Keratinocyte (primary cell): ENCODE measurements at regions not wholly inside any gene's neighbourhood (a gene's known extent, or its start where the extent isn't known, plus 50 kb on each side); places are given as distances from the start of the nearest gene placed in this dataset.

Experiments
- DNase-seq: peaks from one replicate; pipeline ENCODE4 v3.0.0-alpha.2; 2011; ENCODE audit warnings: low read depth, missing footprints, low spot score
- FAIRE-seq: peaks from 2 replicates; lab custom pipeline; 2011; peaks lifted over from hg19 to GRCh38; lab: Jason Lieb, UNC
- H2AFZ ChIP-seq: 2 replicates; pipeline ENCODE4 v1.6.0; 2012; ENCODE audit warnings: low read length, control low read depth, inconsistent platforms; ENCODE audit not compliant: control insufficient read depth
- H3K27ac ChIP-seq: 2 replicates; pipeline ENCODE4 v1.5.1; 2011; ENCODE audit warnings: low read length; ENCODE audit not compliant: control insufficient read depth, insufficient read depth
- H3K27me3 ChIP-seq: 3 replicates; pipeline ENCODE4 v1.6.0; 2011; ENCODE audit warnings: low read length; ENCODE audit not compliant: control insufficient read depth, insufficient read depth; ENCODE audit errors: extremely low read depth
- H3K36me3 ChIP-seq, 2 experiments: 2 replicates in 1 of 2; 3 replicates in 1 of 2; pipeline ENCODE4 v1.5.1; 2011; ENCODE audit warnings: low read length in 2 of 2, mild to moderate bottlenecking in 1 of 2; ENCODE audit not compliant: control insufficient read depth in 2 of 2, insufficient read depth in 2 of 2; ENCODE audit errors: extremely low read depth in 1 of 2
- H3K4me1 ChIP-seq: 3 replicates; pipeline ENCODE4 v1.5.1; 2011; ENCODE audit warnings: low read length; ENCODE audit not compliant: control insufficient read depth, insufficient read depth; ENCODE audit errors: extremely low read depth
- H3K4me2 ChIP-seq: 3 replicates; pipeline ENCODE4 v1.6.0; 2011; ENCODE audit warnings: low read depth, low read length; ENCODE audit not compliant: control insufficient read depth, insufficient read depth; ENCODE audit errors: extremely low read depth
- H3K4me3 ChIP-seq, 3 experiments: fragments of 200-600 bp in 1 of 3; sonication (generic) in 1 of 3; 2 replicates in 2 of 3; 3 replicates in 1 of 3; pipeline ENCODE4 v1.5.1; 2011 to 2016; ENCODE audit warnings: low read length in 3 of 3, mild to moderate bottlenecking in 3 of 3, control low read depth in 2 of 3, inconsistent platforms in 1 of 3, low read depth in 1 of 3, mixed read lengths in 1 of 3, mixed run types in 1 of 3, moderate library complexity in 1 of 3; ENCODE audit not compliant: control insufficient read depth in 2 of 3, insufficient read depth in 2 of 3; ENCODE audit errors: extremely low read depth in 1 of 3
- H3K79me2 ChIP-seq: 2 replicates; pipeline ENCODE4 v1.6.0; 2012; ENCODE audit warnings: low read length; ENCODE audit not compliant: control insufficient read depth, insufficient read depth
- H3K9ac ChIP-seq: 3 replicates; pipeline ENCODE4 v1.6.0; 2011; ENCODE audit warnings: low read length; ENCODE audit not compliant: control insufficient read depth, insufficient read depth; ENCODE audit errors: extremely low read depth
- H3K9me1 ChIP-seq: 3 replicates; pipeline ENCODE4 v1.6.0; 2011; ENCODE audit warnings: low read length; ENCODE audit not compliant: control insufficient read depth, insufficient read depth; ENCODE audit errors: extremely low read depth
- H3K9me3 ChIP-seq: 2 replicates; pipeline ENCODE4 v1.5.1; 2012; ENCODE audit warnings: low read depth, low read length; ENCODE audit not compliant: control insufficient read depth
- H4K20me1 ChIP-seq: 3 replicates; pipeline ENCODE4 v1.6.0; 2011; ENCODE audit warnings: low read length; ENCODE audit not compliant: control insufficient read depth, insufficient read depth; ENCODE audit errors: extremely low read depth
- EZH2 ChIP-seq: IDR thresholded peaks from one replicate; pipeline ENCODE4 v1.6.1; 2012; ENCODE audit warnings: inconsistent platforms, mild to moderate bottlenecking, low read length, moderate library complexity
- dilution Hi-C: fragments of 300-500 bp; cut with MboI; formaldehyde crosslinking; loops from one replicate; pipeline ENCODE4 v1.7.0; 2020; ENCODE audit warnings: low sequenced_read_pairs; ENCODE audit not compliant: extremely low pct_ligation_motif_present
- TF ChIP-seq, protein P1 (sequence below), 3 experiments: IDR thresholded peaks in 1 of 3; conservative IDR thresholded peaks in 1 of 3; optimal IDR thresholded peaks in 1 of 3; 2 replicates in 2 of 3; 3 replicates in 1 of 3; pipeline versions ENCODE3 to v1.5.1; 2011; ENCODE audit warnings: low read length in 3 of 3, mild to moderate bottlenecking in 3 of 3, moderate library complexity in 2 of 3, control low read depth in 1 of 3, inconsistent platforms in 1 of 3; ENCODE audit not compliant: insufficient read depth in 2 of 3; ENCODE audit errors: extremely low read depth in 1 of 3

DNA sequence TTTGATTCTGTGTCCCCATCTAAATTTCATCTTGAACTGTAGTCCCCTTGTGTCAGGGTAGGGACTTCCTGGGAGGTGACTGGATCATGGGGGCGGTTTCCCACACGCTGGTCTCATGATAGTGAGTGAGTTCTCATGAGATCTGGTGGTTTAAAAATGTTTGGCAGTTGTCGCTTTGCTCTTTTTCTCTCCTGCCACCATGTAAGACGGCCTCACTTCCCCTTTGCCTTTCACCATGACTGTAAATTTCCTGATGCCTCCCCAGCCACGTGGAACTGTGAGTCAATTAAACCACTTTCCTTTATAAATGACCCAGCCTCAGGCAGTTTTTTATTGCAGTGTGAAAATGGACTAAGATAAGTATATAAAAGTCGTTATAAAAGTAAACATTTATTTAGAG lies 80.5 kb upstream of the SGK1 start:
- H2AFZ ChIP-seq, result no peak overlapping the region
- dilution Hi-C loops, result no loop called here
- H3K36me3 ChIP-seq, result no peaks in the 10 kb centered on the region
- no peaks in the 10 kb centered on the region for H3K79me2 ChIP-seq
- no peak for DNase-seq
- no peak for FAIRE-seq
- H3K27me3 ChIP-seq, result no peaks in the 10 kb centered on the region
- TF ChIP-seq, protein P1, sequence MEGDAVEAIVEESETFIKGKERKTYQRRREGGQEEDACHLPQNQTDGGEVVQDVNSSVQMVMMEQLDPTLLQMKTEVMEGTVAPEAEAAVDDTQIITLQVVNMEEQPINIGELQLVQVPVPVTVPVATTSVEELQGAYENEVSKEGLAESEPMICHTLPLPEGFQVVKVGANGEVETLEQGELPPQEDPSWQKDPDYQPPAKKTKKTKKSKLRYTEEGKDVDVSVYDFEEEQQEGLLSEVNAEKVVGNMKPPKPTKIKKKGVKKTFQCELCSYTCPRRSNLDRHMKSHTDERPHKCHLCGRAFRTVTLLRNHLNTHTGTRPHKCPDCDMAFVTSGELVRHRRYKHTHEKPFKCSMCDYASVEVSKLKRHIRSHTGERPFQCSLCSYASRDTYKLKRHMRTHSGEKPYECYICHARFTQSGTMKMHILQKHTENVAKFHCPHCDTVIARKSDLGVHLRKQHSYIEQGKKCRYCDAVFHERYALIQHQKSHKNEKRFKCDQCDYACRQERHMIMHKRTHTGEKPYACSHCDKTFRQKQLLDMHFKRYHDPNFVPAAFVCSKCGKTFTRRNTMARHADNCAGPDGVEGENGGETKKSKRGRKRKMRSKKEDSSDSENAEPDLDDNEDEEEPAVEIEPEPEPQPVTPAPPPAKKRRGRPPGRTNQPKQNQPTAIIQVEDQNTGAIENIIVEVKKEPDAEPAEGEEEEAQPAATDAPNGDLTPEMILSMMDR (optimal IDR thresholded peaks at IDR 0.05 in 1 of 3, IDR thresholded peaks at IDR 0.05 in 1 of 3, conservative IDR thresholded peaks at IDR 0.05 in 1 of 3; ENCODE audit: extremely low read depth in 1 of 3, insufficient read depth in 2 of 3, low read length in 3 of 3), result no peak
- no peak for TF ChIP-seq EZH2
- peaks cover 2% of the 10 kb centered on the region for H3K9me1 ChIP-seq
- no peak overlapping the region for H3K4me2 ChIP-seq
- H3K9me3 ChIP-seq, result no peaks in the 10 kb centered on the region
- peaks cover 38% of the 10 kb centered on the region for H3K4me1 ChIP-seq
- H3K9ac ChIP-seq, result no peak overlapping the region
- no peaks in the 10 kb centered on the region for H4K20me1 ChIP-seq
- H3K27ac ChIP-seq, result no peak overlapping the region
- H3K4me3 ChIP-seq, result no peak overlapping the region

DNA sequence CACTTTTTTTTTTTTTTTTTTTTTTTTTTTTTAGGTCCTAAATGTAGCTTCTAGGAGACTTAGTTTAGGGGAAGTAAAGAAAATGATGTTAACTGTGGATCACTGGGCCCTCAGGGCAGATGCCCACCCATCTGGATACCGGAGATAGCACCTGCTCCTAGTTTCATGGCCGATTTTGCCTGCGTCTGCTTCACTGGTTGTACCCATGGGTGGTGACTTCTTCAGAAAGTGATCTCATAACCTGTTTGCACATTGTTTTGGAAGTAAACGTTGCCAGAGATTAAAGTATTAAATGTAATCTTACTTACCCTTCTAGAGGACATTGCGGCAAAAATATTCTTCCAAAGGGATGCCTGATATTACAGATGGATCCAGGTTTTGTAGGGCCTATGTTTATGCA lies 79.8 kb upstream of the SGK1 start:
- no peak overlapping the region for H3K4me2 ChIP-seq
- FAIRE-seq, result no peak
- H3K79me2 ChIP-seq, result no peaks in the 10 kb centered on the region
- H3K4me1 ChIP-seq, result peaks cover 38% of the 10 kb centered on the region
- no peak overlapping the region for H3K27ac ChIP-seq
- H2AFZ ChIP-seq, result no peak overlapping the region
- no peak for DNase-seq
- peaks cover 2% of the 10 kb centered on the region for H3K9me1 ChIP-seq
- H3K9ac ChIP-seq, result no peak overlapping the region
- H3K4me3 ChIP-seq, result no peak overlapping the region
- no peaks in the 10 kb centered on the region for H3K9me3 ChIP-seq
- H3K36me3 ChIP-seq, result no peaks in the 10 kb centered on the region
- dilution Hi-C loops, result no loop called here
- no peaks in the 10 kb centered on the region for H4K20me1 ChIP-seq
- H3K27me3 ChIP-seq, result no peaks in the 10 kb centered on the region
- no peak for TF ChIP-seq EZH2
- TF ChIP-seq, protein P1 (optimal IDR thresholded peaks at IDR 0.05 in 1 of 3, IDR thresholded peaks at IDR 0.05 in 1 of 3, conservative IDR thresholded peaks at IDR 0.05 in 1 of 3; ENCODE audit: extremely low read depth in 1 of 3, insufficient read depth in 2 of 3, low read length in 3 of 3), result no peak
